HEK293 (cell line): ENCODE measurements at regions not wholly inside any gene's neighbourhood (a gene's known extent, or its start where the extent isn't known, plus 50 kb on each side); places are given as distances from the start of the nearest gene placed in this dataset.
"Not testable (repeated sequence)": the region's sequence is repeated elsewhere in the genome, so short reads cannot be mapped to it uniquely, and the experiment has no call there.

Experiments
- CTCF ChIA-PET: fragments of 350-600 bp; formaldehyde crosslinking; extraction: SDS; loops from one replicate; lab custom pipeline; 2021; ENCODE audit warnings: antibody characterized with exemption; lab: Yijun Ruan, JAX
- POLR2A ChIA-PET: fragments of 300-600 bp; formaldehyde crosslinking; extraction: SDS; loops from one replicate; lab custom pipeline; 2020; ENCODE audit warnings: antibody characterized with exemption, inconsistent platforms; lab: Yijun Ruan, JAX
- H3K27ac ChIP-seq: fragments of 200-500 bp; sonication (Bioruptor generic); 2 replicates; pipeline ENCODE4 v1.5.1; 2014; ENCODE audit warnings: low read depth, low read length, control low read depth, inconsistent platforms; ENCODE audit errors: extremely low read depth
- H3K36me3 ChIP-seq, 2 experiments: fragments of 200-500 bp in 1 of 2; sonication (Bioruptor generic) in 1 of 2; 1 replicate in 1 of 2; 2 replicates in 1 of 2; pipeline ENCODE4 v1.5.1; 2014 to 2017; ENCODE audit warnings: inconsistent platforms in 2 of 2, low read length in 2 of 2; ENCODE audit not compliant: control insufficient read depth in 2 of 2, insufficient read depth in 1 of 2
- H3K4me1 ChIP-seq: fragments of 200-500 bp; sonication (Bioruptor generic); 2 replicates; pipeline ENCODE4 v1.5.1; 2014; ENCODE audit warnings: mild to moderate bottlenecking, low read length, inconsistent platforms; ENCODE audit not compliant: control insufficient read depth, insufficient read depth
- H3K4me3 ChIP-seq: 2 replicates; pipeline ENCODE4 v1.5.1; 2011; ENCODE audit warnings: low read depth, mild to moderate bottlenecking, control low read depth, low read length, moderate library complexity
- H3K9me3 ChIP-seq: fragments of 200-500 bp; sonication (Bioruptor generic); 2 replicates; pipeline ENCODE4 v1.5.1; 2014; ENCODE audit warnings: low read depth, low read length, inconsistent platforms; ENCODE audit not compliant: control insufficient read depth, insufficient read depth
- AEBP2 ChIP-seq: fragments of 450-650 bp; formaldehyde crosslinking; IDR thresholded peaks from 2 replicates; pipeline ENCODE4 v1.5.1; 2016; ENCODE audit warnings: missing biosample characterization, missing genetic modification characterization, borderline replicate concordance
- BCL11B ChIP-seq: fragments of 450-650 bp; formaldehyde crosslinking; IDR thresholded peaks from 2 replicates; pipeline ENCODE4 v1.5.1; 2016; ENCODE audit warnings: low read depth, missing biosample characterization, missing genetic modification characterization
- KLF7 ChIP-seq: fragments of 450-650 bp; formaldehyde crosslinking; IDR thresholded peaks from 2 replicates; pipeline ENCODE4 v1.5.1; 2016; ENCODE audit warnings: missing biosample characterization, missing genetic modification characterization, borderline replicate concordance
- KLF9 ChIP-seq: fragments of 450-650 bp; formaldehyde crosslinking; IDR thresholded peaks from 2 replicates; pipeline ENCODE4 v1.5.1; 2016; ENCODE audit warnings: missing biosample characterization, missing genetic modification characterization, low read depth
- OVOL3 ChIP-seq: fragments of 450-650 bp; formaldehyde crosslinking; IDR thresholded peaks from 2 replicates; pipeline ENCODE4 v1.5.1; 2016; ENCODE audit warnings: missing biosample characterization, missing genetic modification characterization
- REST ChIP-seq: fragments of 450-650 bp; formaldehyde crosslinking; IDR thresholded peaks from 2 replicates; pipeline ENCODE4 v1.5.1; 2016; ENCODE audit warnings: missing biosample characterization, missing genetic modification characterization
- WT1 ChIP-seq: fragments of 450-650 bp; formaldehyde crosslinking; IDR thresholded peaks from 2 replicates; pipeline ENCODE4 v1.5.1; 2016; ENCODE audit warnings: missing biosample characterization, missing genetic modification characterization
- ZNF169 ChIP-seq: fragments of 450-650 bp; formaldehyde crosslinking; IDR thresholded peaks from 2 replicates; pipeline ENCODE4 v1.5.1; 2016; ENCODE audit warnings: missing biosample characterization, missing genetic modification characterization
- ZNF214 ChIP-seq: fragments of 450-650 bp; formaldehyde crosslinking; IDR thresholded peaks from 2 replicates; pipeline ENCODE4 v1.5.1; 2017; ENCODE audit warnings: missing biosample characterization, mild to moderate bottlenecking, missing genetic modification characterization, borderline replicate concordance
- ZNF239 ChIP-seq: fragments of 450-650 bp; formaldehyde crosslinking; IDR thresholded peaks from 2 replicates; pipeline ENCODE4 v1.5.1; 2016; ENCODE audit warnings: missing biosample characterization, missing genetic modification characterization
- ZNF24 ChIP-seq: fragments of 450-650 bp; formaldehyde crosslinking; IDR thresholded peaks from 2 replicates; pipeline ENCODE4 v1.5.1; 2016; ENCODE audit warnings: missing biosample characterization, missing genetic modification characterization
- ZNF302 ChIP-seq: fragments of 450-650 bp; formaldehyde crosslinking; IDR thresholded peaks from 2 replicates; pipeline ENCODE4 v1.5.1; 2016; ENCODE audit warnings: missing biosample characterization, missing genetic modification characterization, low read depth
- ZNF350 ChIP-seq: fragments of 450-650 bp; formaldehyde crosslinking; IDR thresholded peaks from 2 replicates; pipeline ENCODE4 v1.5.0; 2017; ENCODE audit warnings: missing biosample characterization, mild to moderate bottlenecking, missing genetic modification characterization
- ZNF362 ChIP-seq: fragments of 450-650 bp; formaldehyde crosslinking; IDR thresholded peaks from 2 replicates; pipeline ENCODE4 v1.5.1; 2016; ENCODE audit warnings: missing biosample characterization, missing genetic modification characterization
- ZNF560 ChIP-seq: fragments of 450-650 bp; formaldehyde crosslinking; IDR thresholded peaks from 2 replicates; pipeline ENCODE4 v1.5.1; 2017; ENCODE audit warnings: missing biosample characterization, missing genetic modification characterization, borderline replicate concordance
- ZNF677 ChIP-seq: fragments of 450-650 bp; IDR thresholded peaks from 2 replicates; pipeline ENCODE4 v1.5.0; 2018; ENCODE audit warnings: missing biosample characterization, mild to moderate bottlenecking, missing genetic modification characterization, moderate library complexity
- ZNF692 ChIP-seq: fragments of 450-650 bp; formaldehyde crosslinking; IDR thresholded peaks from 2 replicates; pipeline ENCODE4 v1.5.1; 2016; ENCODE audit warnings: missing biosample characterization, missing genetic modification characterization
- ZNF843 ChIP-seq: fragments of 450-650 bp; formaldehyde crosslinking; IDR thresholded peaks from 2 replicates; pipeline ENCODE4 v1.5.1; 2016; ENCODE audit warnings: missing biosample characterization, missing genetic modification characterization
- ZXDB ChIP-seq: fragments of 450-650 bp; formaldehyde crosslinking; IDR thresholded peaks from 2 replicates; pipeline ENCODE4 v1.5.1; 2016; ENCODE audit warnings: missing biosample characterization, missing genetic modification characterization

- H3K4me3 ChIP-seq, H3K36me3 ChIP-seq, H3K4me1 ChIP-seq, H3K9me3 ChIP-seq, POLR2A ChIA-PET, H3K27ac ChIP-seq: not testable (repeated sequence)
- CTCF ChIA-PET = interaction anchor here (0.7 kb wide), 1 partner anchor 56 kb away, joined by 3 read pairs; no protein-coding TSS in a partner anchor
Measured at GRCh38 chr18:27510036-27510633, 325.0 kb upstream of the CHST9 start.

- Histone ChIP-seq H3K4me1 (no peaks in the 10 kb centered on the region), H3K36me3 (no peaks in the 10 kb centered on the region), H3K9me3 (no peaks in the 10 kb centered on the region), H3K27ac (no peak overlapping the region), H3K4me3 (no peak overlapping the region)
- TF ChIP-seq ZNF692 (tag by site-specific recombination) = no peak
- POLR2A ChIA-PET = no interaction called here
- CTCF ChIA-PET = no interaction called here
Measured at GRCh38 chr18:27501671-27502070, 316.6 kb upstream of the CHST9 start.

- no peaks in the 10 kb centered on the region for H3K9me3 ChIP-seq
- H3K4me3 ChIP-seq = no peak overlapping the region
- POLR2A ChIA-PET = no interaction called here
- CTCF ChIA-PET = no interaction called here
- no peaks in the 10 kb centered on the region for H3K4me1 ChIP-seq
- H3K36me3 ChIP-seq = no peaks in the 10 kb centered on the region
- no peak overlapping the region for H3K27ac ChIP-seq
- TF ChIP-seq REST (no peak), KLF7 (no peak), ZNF350 (tag by site-specific recombination) (no peak), BCL11B (no peak), KLF9 (no peak), ZNF169 (tag by site-specific recombination) (no peak), ZNF677 (tag by site-specific recombination) (no peak)
Measured at GRCh38 chr18:27500531-27500930, 315.4 kb upstream of the CHST9 start.

- Histone ChIP-seq H3K4me1 (no peaks in the 10 kb centered on the region), H3K9me3 (no peaks in the 10 kb centered on the region), H3K27ac (no peak overlapping the region), H3K36me3 (no peaks in the 10 kb centered on the region), H3K4me3 (no peak overlapping the region)
- CTCF ChIA-PET = interaction anchor here (0.8 kb wide), 1 partner anchor 102 kb away, joined by 3 read pairs; no protein-coding TSS in a partner anchor
- POLR2A ChIA-PET = no interaction called here
- no peak for TF ChIP-seq AEBP2 (tag by site-specific recombination)
- TF ChIP-seq WT1 (tag by site-specific recombination) = no peak
- TF ChIP-seq ZNF560 = no peak
- TF ChIP-seq ZXDB = no peak
- TF ChIP-seq BCL11B = no peak
- no peak for TF ChIP-seq ZNF843 (tag by site-specific recombination)
- TF ChIP-seq ZNF24 (tag by site-specific recombination) = no peak
- no peak for TF ChIP-seq ZNF362 (tag by site-specific recombination)
- TF ChIP-seq ZNF302 (tag by site-specific recombination) = no peak
- TF ChIP-seq ZNF239 (tag by site-specific recombination) = no peak
- no peak for TF ChIP-seq OVOL3 (tag by site-specific recombination)
- no peak for TF ChIP-seq ZNF214 (tag by site-specific recombination)
Measured at GRCh38 chr18:27497246-27497645, 312.1 kb upstream of the CHST9 start.
